ENCODE measurements at regions not wholly inside any gene's neighbourhood (a gene's known extent, or its start where the extent isn't known, plus 50 kb on each side); places are given as distances from the start of the nearest gene placed in this dataset.
"Not testable (repeated sequence)": the region's sequence is repeated elsewhere in the genome, so short reads cannot be mapped to it uniquely, and the experiment has no call there.

GRCh38 chr15:35271371-35272043 is 186.4 kb upstream of the NANOGP8 start:
- WGBS, 2 donors: 75% methylated on average over 4 of the region's 4 CpGs
- no peaks in the 10 kb centered on the region for H3K27me3 ChIP-seq
- H3K4me1 ChIP-seq: no peaks in the 10 kb centered on the region
- TF ChIP-seq POLR2A (IDR thresholded peaks at IDR 0.05) (no peak), EP300 (IDR thresholded peaks at IDR 0.05) (no peak)
- TF ChIP-seq, protein P1, sequence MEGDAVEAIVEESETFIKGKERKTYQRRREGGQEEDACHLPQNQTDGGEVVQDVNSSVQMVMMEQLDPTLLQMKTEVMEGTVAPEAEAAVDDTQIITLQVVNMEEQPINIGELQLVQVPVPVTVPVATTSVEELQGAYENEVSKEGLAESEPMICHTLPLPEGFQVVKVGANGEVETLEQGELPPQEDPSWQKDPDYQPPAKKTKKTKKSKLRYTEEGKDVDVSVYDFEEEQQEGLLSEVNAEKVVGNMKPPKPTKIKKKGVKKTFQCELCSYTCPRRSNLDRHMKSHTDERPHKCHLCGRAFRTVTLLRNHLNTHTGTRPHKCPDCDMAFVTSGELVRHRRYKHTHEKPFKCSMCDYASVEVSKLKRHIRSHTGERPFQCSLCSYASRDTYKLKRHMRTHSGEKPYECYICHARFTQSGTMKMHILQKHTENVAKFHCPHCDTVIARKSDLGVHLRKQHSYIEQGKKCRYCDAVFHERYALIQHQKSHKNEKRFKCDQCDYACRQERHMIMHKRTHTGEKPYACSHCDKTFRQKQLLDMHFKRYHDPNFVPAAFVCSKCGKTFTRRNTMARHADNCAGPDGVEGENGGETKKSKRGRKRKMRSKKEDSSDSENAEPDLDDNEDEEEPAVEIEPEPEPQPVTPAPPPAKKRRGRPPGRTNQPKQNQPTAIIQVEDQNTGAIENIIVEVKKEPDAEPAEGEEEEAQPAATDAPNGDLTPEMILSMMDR (IDR thresholded peaks at IDR 0.05): no peak
- DNase-seq (ENCODE audit: low spot score in 2 of 2): no peak
- no peak overlapping the region for H3K4me3 ChIP-seq
- H3K36me3 ChIP-seq: no peaks in the 10 kb centered on the region
- H3K9me3 ChIP-seq: peaks cover 0 to 12% (median 0%) of the 10 kb centered on the region in 4 donors
- no peak overlapping the region for H3K27ac ChIP-seq

DNA sequence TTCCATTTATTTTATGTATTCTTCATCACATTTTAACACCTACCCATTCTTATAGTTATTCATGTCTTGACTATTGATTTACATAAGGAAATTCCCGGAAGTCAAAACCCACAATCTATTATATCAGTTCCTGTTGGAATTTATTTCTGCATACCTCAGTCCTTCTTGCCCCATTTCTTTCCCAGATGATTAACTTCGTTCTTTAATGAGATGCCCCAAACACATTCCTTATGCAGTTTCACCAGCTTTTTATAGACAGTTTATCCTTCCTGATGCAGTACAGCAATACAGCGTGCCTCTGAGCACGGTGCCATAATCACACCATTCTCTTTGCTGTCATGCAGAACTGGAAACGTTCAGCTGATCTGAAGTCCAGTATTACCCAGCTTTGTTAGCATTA is 175.8 kb upstream of the NANOGP8 start:
- no peak for TF ChIP-seq POLR2A (IDR thresholded peaks at IDR 0.05)
- TF ChIP-seq, protein P1 (IDR thresholded peaks at IDR 0.05): no peak
- no peak for TF ChIP-seq EP300 (IDR thresholded peaks at IDR 0.05)

GRCh38 chr15:35260274-35260673 is 175.2 kb upstream of the NANOGP8 start:
- not testable (repeated sequence) for H3K9me3 ChIP-seq; DNase-seq (ENCODE audit: low spot score in 2 of 2); H3K4me1 ChIP-seq; H3K36me3 ChIP-seq; H3K4me3 ChIP-seq; H3K27ac ChIP-seq; H3K27me3 ChIP-seq
- 95 to 97% methylated on average over 6 of the region's 6 CpGs for WGBS, 2 donors

More for the DNA sequence above, 175.8 kb upstream of the NANOGP8 start:
- WGBS, 2 donors: 59 to 70% methylated on average over 5 of the region's 5 CpGs
- peaks cover 0 to 4% (median 0%) of the 10 kb centered on the region in 3 donors for H3K36me3 ChIP-seq
- no peak overlapping the region for H3K4me3 ChIP-seq
- no peaks in the 10 kb centered on the region for H3K4me1 ChIP-seq
- no peaks in the 10 kb centered on the region for H3K9me3 ChIP-seq
- H3K27me3 ChIP-seq: no peaks in the 10 kb centered on the region
- no peak for DNase-seq (ENCODE audit: low spot score in 2 of 2)
- H3K27ac ChIP-seq: no peak overlapping the region

- H3K4me1 ChIP-seq: no peaks in the 10 kb centered on the region
- WGBS, 2 donors: 62 to 63% methylated on average over 2 of the region's 2 CpGs
- H3K4me3 ChIP-seq: no peak overlapping the region
- no peak for TF ChIP-seq POLR2A (IDR thresholded peaks at IDR 0.05)
- no peaks in the 10 kb centered on the region for H3K9me3 ChIP-seq
- no peak for DNase-seq (ENCODE audit: low spot score in 2 of 2)
- H3K27me3 ChIP-seq: no peaks in the 10 kb centered on the region
- peaks cover 0 to 4% (median 0%) of the 10 kb centered on the region in 3 donors for H3K36me3 ChIP-seq
- no peak overlapping the region for H3K27ac ChIP-seq
These were observed 171.5 kb upstream of the NANOGP8 start for GRCh38 chr15:35256551-35256950.

DNA sequence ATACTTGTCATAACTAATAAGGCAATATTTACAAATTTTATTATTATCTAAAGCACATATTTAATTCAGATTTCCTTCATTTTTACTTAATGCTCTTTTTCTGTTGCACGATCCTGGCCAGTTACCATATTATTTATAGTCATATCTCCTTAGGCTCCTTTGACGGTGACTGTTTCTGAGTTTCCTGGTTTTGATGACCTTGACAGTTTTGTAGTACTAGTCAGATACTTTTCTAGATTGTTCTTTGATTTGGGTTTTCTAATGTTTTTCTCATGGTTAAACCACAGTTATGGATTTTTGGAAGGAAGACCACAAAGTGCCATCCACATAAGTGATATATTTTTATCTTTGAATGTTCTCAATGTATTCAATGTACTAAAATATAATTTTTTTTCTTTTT is 171.0 kb upstream of the NANOGP8 start:
- 39 to 68% methylated on average over 2 of the region's 2 CpGs for WGBS, 2 donors

GRCh38 chr15:35254908-35255307 is 169.8 kb upstream of the NANOGP8 start:
- H3K27me3 ChIP-seq; H3K27ac ChIP-seq; DNase-seq (ENCODE audit: low spot score in 2 of 2); H3K4me3 ChIP-seq; H3K9me3 ChIP-seq; H3K4me1 ChIP-seq; H3K36me3 ChIP-seq: not testable (repeated sequence)
- whole genome bisulfite sequencing, 2 donors: 85 to 94% methylated on average over 5 of the region's 5 CpGs

More for the DNA sequence above, 171.0 kb upstream of the NANOGP8 start:
- Histone ChIP-seq H3K9me3 (no peaks in the 10 kb centered on the region), H3K36me3 (peaks cover 0 to 4% (median 0%) of the 10 kb centered on the region in 3 donors), H3K4me1 (no peaks in the 10 kb centered on the region), H3K27me3 (no peaks in the 10 kb centered on the region), H3K27ac (no peak overlapping the region), H3K4me3 (no peak overlapping the region)
- TF ChIP-seq POLR2A (IDR thresholded peaks at IDR 0.05): no peak
- TF ChIP-seq, protein P1 (IDR thresholded peaks at IDR 0.05): no peak
- no peak for TF ChIP-seq EP300 (IDR thresholded peaks at IDR 0.05)
- DNase-seq (ENCODE audit: low spot score in 2 of 2): no peak

GRCh38 chr15:35254062-35254461 is 169.0 kb upstream of the NANOGP8 start:
- H3K4me3 ChIP-seq: no peak overlapping the region
- no peaks in the 10 kb centered on the region for H3K9me3 ChIP-seq
- no peaks in the 10 kb centered on the region for H3K4me1 ChIP-seq
- TF ChIP-seq EP300 (IDR thresholded peaks at IDR 0.05) (no peak), POLR2A (IDR thresholded peaks at IDR 0.05) (no peak)
- TF ChIP-seq, protein P1 (IDR thresholded peaks at IDR 0.05): no peak
- H3K27me3 ChIP-seq: no peaks in the 10 kb centered on the region
- H3K27ac ChIP-seq: no peak overlapping the region
- WGBS, 2 donors: 56 to 74% methylated on average over 1 of the region's 1 CpG
- no peak for DNase-seq (ENCODE audit: low spot score in 2 of 2)
- H3K36me3 ChIP-seq: peaks cover 0 to 4% (median 0%) of the 10 kb centered on the region in 3 donors
